Stimulated activated CD4-positive, alpha-beta T cell treated with anti-CD3 and anti-CD28 coated beads, Interleukin-15, amount 100 ng/mL, for 1 hour (primary cell): ENCODE measurements at regions not wholly inside any gene's neighbourhood (a gene's known extent, or its start where the extent isn't known, plus 50 kb on each side); places are given as distances from the start of the nearest gene placed in this dataset.
"Not testable (repeated sequence)": the region's sequence is repeated elsewhere in the genome, so short reads cannot be mapped to it uniquely, and the experiment has no call there.

Experiments
- DNase-seq, 2 donors: peaks; one replicate each; pipeline ENCODE4 v3.0.0-alpha.2; 2020; ENCODE audit warnings: low read depth in 1 of 2, low spot score in 1 of 2

DNA sequence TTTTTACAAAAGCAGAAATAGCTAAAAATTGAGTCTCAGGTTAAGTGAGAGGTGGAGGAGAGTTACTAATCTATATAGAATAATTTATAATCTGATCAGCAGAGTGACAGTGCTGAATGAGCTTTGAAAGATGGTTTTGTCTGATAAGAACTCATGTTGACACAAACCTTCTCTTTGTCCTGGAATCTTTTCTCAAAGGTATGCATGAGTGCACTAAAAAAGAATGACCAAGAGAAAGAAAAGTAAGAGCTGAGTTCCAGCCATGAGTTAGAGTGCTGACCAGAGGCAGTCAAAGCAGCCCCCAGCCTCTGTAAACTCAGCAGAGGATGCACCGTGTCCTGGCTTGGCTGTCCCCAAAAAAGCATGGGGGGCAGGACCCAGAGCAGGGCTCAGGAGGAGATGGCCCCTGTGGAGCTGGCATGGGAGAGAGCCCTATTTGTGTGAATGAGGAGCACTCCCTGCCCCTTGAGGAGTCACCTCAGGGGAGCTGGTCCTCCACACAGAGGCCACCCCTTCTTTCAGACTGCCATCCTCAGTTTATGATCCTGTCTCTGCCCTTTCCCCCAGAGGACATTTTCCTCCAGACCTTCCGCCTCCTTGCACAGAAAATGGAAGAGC is 129.8 kb downstream of the SEC23A start:
- no peak for DNase-seq

DNA sequence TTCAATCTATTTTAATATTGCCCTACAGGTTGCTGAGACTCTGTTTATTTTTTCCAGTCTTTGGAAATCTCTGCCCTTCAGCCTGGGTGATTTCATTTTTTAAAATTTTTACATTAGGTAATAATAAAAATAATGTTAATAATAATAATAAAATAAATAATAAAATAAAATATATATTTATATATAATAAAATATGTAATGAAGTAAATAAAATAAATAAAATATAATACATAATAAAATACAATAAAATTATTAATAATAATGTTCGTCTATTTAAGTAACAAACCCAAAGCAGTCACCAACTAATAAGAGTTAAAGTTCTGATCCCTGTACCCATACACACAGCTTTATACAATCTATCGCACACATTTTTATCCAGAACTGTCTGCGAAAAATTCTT is 130.5 kb downstream of the SEC23A start:
- DNase-seq, result no peak

DNA sequence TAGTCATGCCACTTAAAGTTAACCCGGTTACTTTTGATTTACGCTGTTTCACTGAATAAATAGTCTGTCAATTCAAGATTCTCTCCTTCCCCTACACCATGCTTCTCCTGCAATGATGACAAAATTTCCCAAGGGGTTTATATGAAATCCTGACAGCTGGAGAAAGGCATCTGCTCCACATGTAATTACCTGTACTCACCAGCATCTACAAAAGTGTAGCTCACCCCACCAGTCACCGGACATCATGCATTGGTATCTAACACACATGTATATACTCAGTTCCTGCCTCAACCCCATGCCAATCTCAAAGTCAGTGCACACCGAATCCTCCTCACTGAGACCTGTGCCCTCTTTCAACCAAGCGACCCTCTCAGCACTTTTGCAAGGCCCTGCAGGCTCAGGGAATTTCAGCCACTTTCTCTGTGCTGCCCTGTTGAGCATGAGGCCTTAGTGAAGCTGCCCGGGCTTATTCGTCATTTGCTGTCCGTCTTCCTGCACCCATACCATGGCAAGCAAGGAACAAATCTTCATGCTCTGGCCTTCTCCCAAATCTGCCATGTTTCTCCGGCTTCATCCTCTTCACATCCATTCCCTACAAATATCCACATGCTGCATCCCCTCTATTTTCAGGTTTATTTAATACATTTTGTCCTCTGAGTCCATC is 131.6 kb downstream of the SEC23A start:
- no peak for DNase-seq

DNA sequence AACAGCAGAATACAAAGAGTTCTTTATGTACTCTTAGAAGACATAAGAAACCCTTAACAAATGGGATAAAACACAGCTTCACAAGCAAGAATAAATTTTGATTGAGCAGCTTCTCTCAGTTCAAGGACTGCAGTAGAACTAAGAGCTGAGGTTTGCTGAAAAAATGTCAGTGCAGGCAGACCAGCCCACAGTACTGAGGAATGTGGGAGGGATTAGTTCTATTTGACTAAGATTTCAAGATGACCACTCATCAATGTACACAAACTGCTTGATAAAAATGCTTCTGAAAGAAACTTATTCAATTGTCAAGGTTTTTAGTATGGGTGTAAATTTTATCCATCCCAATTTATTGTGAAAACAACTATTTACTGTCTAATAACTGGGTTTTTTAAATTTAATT is 138.4 kb downstream of the SEC23A start:
- no peak for DNase-seq

DNA sequence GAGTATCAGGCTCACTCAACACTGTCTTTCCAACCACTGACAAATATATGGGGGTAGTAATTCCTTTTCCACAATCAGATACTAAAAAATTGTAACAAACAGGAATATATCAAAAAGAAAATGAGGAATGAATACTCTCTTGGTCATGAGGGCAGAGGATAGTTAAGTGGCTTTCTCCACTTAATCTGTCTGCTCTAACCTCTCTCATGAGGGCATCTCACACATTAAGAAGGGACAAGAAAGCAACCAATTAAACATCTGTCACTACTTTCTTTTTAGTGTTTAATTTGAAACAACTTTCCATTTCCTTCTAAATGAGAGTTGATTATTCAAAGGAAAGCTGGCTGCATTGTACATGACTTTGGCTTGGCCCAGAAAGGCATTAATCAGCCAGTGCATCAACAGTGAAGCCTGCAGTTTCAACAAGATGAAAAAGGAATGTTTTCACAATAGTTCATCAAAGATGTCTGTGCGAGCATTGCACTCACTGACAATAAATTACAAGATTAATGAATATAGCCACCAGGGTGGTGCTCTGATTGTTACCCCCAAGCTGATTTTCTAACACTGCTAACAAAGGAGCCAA is 142.0 kb downstream of the SEC23A start:
- no peak for DNase-seq

DNA sequence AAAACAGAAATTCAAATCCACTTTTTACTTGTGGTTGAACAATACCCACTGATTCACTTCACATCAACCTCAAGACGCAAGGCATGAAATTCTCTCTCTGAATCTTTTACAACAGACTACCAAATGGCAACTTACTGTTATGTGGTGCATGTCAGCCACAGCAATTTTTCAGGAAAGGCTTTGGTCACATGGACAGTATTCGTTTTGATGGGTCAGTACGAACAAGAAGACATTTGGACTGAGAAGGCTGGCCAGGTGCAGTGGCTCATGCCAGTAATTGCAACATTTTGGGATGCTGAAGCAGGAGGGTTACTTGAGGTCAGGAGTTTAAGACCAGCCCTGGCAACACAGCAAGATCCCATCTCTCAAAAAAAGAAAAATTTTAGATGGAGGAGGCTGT is 144.0 kb downstream of the SEC23A start:
- no peak for DNase-seq

DNA sequence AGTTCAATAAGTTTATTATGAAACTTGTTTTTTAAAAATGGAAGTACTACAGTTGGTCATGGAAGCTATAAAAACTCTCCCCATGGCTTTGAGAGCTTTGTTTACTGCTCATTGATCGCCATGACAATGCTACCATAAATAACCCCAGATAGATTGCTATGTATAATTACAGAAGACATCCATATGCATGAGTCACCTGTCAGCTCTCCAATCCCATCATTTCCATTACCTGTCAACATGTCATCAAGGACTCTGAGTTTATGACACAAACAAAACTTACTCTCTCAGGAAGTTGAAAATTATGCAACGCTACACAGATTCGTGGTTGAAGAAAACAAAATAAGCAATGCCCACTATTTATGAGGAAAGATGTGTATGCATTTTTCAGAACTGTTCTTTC is 144.4 kb downstream of the SEC23A start:
- no peak for DNase-seq

DNA sequence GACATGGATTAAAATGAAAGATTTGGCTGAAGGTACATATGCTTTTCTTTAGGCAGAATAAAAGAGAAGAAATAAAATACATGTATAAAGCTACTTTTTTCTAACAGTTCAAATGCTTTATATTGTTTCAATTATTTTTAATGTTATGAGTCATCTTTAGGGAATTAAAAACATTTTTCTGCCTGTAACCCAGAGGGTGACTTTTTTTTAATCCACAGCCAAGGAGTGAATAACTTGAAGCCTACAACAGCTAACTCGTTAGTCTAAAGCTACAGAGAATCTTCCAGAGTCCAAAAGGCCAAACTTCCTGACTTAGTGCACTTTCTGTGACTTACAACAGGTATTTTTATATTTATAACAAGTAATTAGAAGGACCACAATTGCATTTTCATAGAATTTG is 151.6 kb downstream of the SEC23A start:
- no peak for DNase-seq

DNA sequence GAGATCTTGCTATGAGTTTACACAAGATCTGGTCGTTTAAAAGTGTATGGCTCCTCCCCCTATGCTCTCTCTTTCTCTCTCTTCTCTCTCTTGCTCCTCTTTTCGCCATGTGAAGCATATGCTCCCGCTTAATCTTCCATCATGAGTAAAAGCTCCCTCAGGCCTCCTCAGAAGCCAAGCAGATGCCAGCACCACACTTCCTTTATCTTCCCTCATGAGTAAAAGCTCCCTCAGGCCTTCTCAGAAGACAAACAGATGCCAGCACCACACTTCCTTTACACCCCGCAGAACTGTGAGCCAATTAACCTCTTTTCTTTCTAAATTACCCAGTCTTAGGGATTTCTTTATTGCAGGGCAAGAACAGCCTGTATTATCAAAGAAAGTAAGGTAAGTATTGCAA is 152.4 kb downstream of the SEC23A start:
- DNase-seq, result no peak

DNA sequence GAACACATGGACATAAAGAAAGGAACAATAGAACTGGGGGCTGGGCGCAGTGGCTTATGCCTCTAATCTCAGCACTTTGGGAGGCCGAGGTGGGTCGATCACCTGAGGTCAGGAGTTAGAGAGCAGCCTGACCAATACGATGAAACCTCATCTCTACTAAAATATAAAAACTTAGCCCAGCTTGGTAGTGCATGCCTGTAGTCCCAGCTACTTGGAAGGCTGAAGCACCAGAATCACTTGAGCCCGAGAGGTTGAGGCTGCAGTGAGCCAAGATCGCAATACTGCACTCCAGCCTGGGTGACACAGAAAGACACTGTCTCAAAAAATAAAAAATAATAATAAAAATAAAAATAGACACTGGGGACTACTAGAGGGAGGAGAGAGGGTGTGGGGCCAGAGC is 154.5 kb downstream of the SEC23A start:
- DNase-seq, result no peak

DNA sequence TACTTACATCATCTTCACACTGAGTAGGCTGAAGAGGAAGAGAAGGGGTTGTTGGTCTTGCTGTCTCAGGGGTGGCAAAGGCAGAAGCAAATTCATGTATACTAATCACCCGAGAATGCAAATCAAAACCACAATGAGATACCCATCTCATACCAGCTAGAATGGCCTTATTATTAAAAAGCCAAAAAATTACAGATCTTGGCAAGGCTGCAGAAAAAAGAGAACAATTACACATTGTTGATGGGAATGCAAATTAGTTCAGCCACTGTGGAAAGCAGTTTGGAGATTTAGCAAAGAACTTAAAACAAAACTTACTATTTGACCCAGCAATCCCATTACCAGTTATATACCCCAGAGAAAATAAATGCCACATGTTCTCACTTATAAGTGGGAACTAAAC is 154.9 kb downstream of the SEC23A start:
- DNase-seq, result no peak

DNA sequence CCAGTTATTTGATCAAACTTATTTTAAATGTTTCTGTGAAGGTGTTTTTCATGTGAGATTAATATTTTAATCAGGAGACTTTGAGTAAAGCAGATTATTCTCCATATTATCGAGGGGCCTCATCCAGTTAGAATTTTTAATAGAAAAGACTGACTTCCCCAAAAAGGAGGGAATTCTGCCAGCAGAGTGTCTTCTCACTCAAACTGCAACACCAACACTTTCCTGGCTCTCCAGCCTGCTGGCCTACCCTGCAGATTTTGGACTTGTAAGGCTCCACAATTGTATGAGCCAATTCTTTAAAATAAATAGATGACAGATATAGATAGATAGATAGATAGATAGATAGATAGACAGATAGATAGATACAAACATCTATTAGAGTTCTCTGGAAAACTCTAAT is 155.7 kb downstream of the SEC23A start:
- DNase-seq, result no peak

DNA sequence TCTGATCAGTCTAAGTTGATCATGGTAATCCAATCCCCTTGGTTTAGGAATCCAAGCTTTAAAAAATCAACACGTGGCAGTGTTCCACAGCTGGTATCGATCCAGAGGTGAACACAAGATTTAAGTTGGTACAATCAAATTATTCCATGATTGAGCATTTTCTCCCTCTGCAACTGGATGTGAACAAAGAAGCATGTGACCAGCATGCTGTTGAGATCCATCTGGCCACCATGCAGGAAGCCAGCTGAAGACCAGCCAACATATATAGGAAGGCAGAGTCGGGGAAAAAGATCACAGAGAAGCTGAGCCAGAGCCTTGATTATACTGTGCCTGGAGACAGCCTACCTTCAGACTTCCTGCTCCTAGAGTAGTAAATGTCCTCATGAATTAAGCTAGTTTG is 158.3 kb downstream of the SEC23A start:
- DNase-seq, result no peak

DNA sequence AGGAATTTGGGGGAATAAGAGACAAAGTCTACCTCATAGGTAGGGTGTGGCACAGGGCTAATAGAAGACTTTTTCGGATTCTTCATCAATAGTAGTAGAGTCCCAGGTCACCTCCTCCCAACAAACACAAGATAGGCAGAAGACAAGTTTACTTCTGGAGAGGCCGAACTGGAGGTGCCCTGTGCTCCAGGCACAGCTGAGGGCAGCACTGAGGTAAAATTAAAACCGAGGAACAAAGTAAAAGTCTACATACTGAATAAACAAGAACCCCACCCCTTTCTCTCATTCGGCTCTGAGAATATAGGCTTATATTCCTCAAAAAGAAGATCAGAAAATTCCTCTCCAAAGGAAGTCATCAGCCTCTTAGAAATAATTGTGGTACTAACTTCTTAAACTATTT is 161.5 kb downstream of the SEC23A start:
- DNase-seq, result no peak

DNA sequence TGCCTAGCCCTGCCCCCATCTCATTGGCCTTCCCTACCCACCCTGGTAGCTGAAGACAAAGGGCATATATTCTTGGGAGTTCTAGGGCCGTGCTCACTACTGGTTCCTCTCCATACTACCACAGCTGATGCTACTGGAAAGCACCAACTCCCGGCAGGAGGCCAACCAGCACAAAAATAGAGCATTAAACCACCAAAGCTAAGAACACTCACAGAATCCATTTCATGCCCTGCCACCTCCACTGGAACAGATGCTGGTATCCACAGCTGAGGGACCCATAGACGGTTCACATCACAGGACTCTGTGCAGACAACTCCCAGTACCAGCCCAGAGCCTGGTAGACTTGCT is 170.4 kb downstream of the SEC23A start:
- not testable (repeated sequence) for DNase-seq

DNA sequence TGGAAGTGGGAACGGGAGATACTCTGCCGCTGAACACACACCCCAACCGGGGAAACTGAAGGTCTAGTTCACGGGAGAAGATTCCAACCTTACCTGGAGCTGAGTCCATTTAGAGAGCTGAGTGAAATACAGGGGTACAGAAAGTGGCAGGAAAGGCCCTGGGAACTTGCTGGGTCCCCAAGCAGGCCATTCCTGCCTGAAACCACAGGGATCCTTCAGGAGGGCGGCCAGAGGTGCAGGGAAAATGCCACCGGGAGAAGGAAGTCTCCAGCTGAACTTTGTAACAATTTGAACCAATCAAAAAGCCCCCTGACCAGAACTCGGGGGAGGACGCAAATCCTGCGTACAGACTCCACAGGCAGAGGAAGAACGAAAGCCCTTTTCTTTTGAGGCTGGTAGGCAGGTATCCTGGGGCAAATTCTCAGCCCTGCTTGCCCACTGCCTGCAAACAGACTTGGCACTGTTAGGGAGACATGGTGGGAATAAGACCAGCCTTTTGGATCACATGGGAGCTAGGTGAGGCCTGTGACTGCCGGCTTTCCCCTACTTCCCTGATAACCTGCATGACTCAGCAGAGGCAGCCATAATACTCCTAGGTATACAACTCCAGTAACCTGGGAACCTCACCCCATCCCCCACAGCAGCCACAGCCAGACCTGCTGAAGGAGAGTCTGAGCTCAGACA is 170.9 kb downstream of the SEC23A start:
- no peak for DNase-seq

DNA sequence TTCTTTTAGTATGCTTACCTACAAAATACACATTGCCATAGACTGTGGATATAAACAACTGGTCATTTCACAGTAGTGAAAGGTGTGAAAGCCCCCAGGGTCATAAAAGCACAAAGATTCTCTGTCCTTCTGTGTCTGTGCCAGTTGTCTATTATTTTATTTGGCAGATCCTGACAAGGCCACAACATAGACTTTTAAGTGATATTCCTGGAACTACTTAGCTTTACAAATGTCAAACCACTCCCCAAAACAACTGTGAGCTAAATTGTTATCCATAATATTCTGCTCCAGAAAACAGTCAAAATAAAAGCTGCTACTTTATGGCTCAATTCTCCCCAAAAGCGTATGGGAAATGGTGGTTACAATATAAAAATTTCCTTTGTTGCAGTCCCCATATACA is 172.1 kb downstream of the SEC23A start:
- no peak for DNase-seq

DNA sequence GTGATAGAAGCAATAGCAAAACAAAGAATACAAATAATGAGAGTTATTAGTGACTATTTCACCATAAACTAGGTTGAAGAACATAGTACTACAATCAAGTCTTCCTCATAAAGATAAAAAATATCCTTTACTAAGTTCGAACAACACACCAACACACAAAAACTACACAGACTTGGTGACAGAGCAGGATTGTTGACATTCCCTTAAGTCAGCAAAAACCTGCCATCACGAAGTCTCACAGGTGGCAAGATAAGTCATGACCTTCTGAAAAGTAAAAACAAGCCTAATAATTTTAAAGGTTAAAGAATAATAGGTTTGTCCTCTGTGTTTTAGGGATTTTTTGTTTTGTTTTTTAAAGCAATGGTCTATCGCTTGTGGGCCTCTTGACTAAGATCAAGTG is 173.0 kb downstream of the SEC23A start:
- no peak for DNase-seq

DNA sequence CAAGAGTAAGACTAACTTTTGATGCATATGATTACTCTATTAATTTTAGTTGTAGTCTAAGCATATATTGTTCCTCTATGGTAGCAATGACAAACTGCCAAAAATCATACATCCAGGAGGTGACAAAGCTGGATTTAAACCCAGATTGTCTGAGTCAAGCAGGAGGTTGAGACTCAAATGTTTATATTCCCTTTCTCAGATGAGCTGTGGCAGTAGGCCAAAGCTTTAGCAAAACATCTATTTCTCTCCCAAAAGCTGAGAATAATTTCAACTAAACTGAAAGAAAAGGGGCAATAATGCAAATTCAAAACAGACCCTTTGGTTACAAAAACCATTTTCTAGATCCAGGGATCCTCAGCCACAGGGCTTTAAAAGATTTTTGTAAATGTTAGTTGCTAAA is 173.6 kb downstream of the SEC23A start:
- no peak for DNase-seq

DNA sequence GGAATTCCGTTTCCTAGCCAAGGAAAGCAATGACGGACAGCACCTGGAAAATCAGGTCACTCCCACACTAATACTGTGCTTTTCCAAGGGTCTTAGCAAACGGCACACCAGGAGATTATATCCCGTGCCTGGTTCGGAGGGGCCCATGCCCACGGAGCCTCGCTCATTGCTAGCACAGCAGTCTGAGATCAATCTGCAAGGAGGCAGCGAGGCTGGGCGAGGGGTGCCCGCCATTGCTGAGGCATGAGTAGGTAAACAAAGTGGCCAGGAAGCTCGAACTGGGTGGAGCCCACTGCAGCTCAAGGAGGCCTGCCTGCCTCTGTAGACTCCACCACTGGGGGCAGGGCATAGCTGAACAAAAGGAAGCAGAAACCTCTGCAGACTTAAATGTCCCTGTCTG is 181.1 kb downstream of the SEC23A start:
- not testable (repeated sequence) for DNase-seq

DNA sequence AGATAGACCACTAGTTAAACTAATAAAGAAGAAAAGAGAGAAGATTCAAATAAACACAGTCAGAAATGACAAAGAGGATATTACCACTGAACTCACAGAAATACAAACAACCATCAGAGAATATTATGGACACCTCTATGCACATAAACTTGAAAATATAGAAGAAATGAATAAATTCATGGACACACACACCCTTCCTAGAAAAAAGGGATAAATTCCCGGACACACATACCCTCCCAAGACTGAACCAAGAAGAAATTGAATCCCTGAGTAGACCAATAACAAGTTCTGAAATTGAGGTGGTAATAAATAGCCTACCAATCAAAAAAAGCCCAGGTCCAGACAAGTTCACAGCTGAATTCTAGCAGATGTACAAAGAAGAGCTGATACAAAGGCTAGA is 187.9 kb downstream of the SEC23A start:
- DNase-seq, result no peak

DNA sequence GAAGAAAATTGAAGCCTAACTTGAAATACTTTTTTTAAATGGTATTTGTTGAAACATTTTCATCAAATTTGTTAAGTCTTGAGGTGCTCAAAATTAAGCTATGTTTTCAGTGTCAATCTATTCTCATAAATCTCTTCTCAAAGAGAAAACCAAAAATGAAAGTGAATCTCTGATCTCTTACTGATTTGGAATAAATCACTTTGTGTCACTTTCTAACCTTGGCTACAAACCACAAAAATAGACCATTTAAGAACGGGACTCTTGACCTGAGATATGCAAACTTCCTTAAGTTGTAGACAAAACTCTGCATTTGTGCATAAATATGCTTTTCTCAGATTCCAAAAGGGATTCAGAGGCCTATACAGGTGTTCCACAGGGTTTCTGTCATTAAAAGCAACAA is 192.9 kb downstream of the SEC23A start:
- DNase-seq, result no peak

DNA sequence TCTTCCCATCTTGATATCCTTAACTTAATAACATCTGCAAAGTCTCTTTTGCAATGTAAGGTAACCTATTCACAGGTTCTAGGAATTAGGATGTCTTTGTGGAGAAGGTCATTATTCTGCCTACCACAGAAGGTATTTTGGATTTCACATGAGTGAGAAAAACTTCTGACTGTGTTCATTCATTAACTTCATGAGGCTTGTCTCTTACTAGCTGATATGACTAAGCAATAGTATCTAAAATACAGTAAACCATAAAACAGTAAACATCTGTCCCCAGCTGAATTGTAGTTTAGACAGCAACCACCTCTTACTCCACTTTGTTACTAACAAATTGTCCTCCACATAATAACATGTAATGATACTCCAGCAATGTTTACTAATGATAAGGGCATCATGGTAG is 198.1 kb downstream of the SEC23A start:
- DNase-seq, result no peak
